Neural cell (in vitro differentiated cells): ENCODE measurements at regions not wholly inside any gene's neighbourhood (a gene's known extent, or its start where the extent isn't known, plus 50 kb on each side); places are given as distances from the start of the nearest gene placed in this dataset.

Experiments
- H2AFZ ChIP-seq: fragments of 200-600, 300-800 bp; sonication (generic), shearing (Covaris generic); 2 replicates; pipeline ENCODE4 v1.6.0; 2014; ENCODE audit warnings: low read depth, mild to moderate bottlenecking, antibody characterized with exemption, low read length, moderate library complexity
- H3F3A ChIP-seq: fragments of 200-600 bp; shearing (Covaris generic); 2 replicates; pipeline ENCODE4 v1.6.1; 2016; ENCODE audit warnings: mild to moderate bottlenecking, moderate library complexity, mixed read lengths, antibody characterized with exemption, low read length; ENCODE audit not compliant: insufficient read depth, poor library complexity, severe bottlenecking
- H3K27ac ChIP-seq: fragments of 200-600, 300-800 bp; sonication (generic), shearing (Covaris generic); 2 replicates; pipeline ENCODE4 v1.5.1; 2014; ENCODE audit warnings: mild to moderate bottlenecking, low read length, moderate library complexity
- H3K27me3 ChIP-seq: fragments of 300-800, 200-600 bp; sonication (generic), shearing (Covaris generic); 2 replicates; pipeline ENCODE4 v1.6.0; 2014; ENCODE audit warnings: mild to moderate bottlenecking, low read depth, low read length, moderate library complexity; ENCODE audit not compliant: insufficient read depth
- H3K36me3 ChIP-seq: fragments of 300-800, 200-600 bp; sonication (generic), shearing (Covaris generic); 2 replicates; pipeline ENCODE4 v1.5.1; 2014; ENCODE audit warnings: mild to moderate bottlenecking, antibody characterized with exemption, low read length, moderate library complexity; ENCODE audit not compliant: insufficient read depth
- H3K4me2 ChIP-seq: fragments of 300-800, 200-600 bp; sonication (generic), shearing (Covaris generic); 2 replicates; pipeline ENCODE4 v1.6.0; 2014; ENCODE audit warnings: mild to moderate bottlenecking, low read length
- H3K4me3 ChIP-seq: fragments of 300-800, 200-600 bp; sonication (generic), shearing (Covaris generic); 2 replicates; pipeline ENCODE4 v1.5.1; 2014; ENCODE audit warnings: mild to moderate bottlenecking, low read length, moderate library complexity
- H3K79me2 ChIP-seq: fragments of 200-600 bp; shearing (Covaris generic); replicated peaks from 2 replicates; pipeline ENCODE4 v1.6.0; 2014; ENCODE audit warnings: mild to moderate bottlenecking, low read length, moderate library complexity; ENCODE audit not compliant: insufficient read depth
- H3K9ac ChIP-seq: fragments of 300-800, 200-600 bp; sonication (generic), shearing (Covaris generic); 2 replicates; pipeline ENCODE4 v1.6.1; 2016; ENCODE audit warnings: mild to moderate bottlenecking, low read length, mixed read lengths
- H3K9me2 ChIP-seq: fragments of 200-600 bp; shearing (Covaris generic); 2 replicates; pipeline ENCODE4 v1.6.1; 2016; ENCODE audit warnings: mild to moderate bottlenecking, low read length, mixed read lengths; ENCODE audit not compliant: insufficient read depth
- H3K9me3 ChIP-seq: fragments of 200-600, 300-800 bp; sonication (generic), shearing (Covaris generic); 2 replicates; pipeline ENCODE4 v1.6.1; 2016; ENCODE audit warnings: mild to moderate bottlenecking, mixed run types, low read length, moderate library complexity, mixed read lengths
- H4K20me1 ChIP-seq: fragments of 200-600 bp; shearing (Covaris generic); 2 replicates; pipeline ENCODE4 v1.6.1; 2016; ENCODE audit warnings: mild to moderate bottlenecking, mixed run types; ENCODE audit not compliant: insufficient read depth
- CTCF ChIP-seq: fragments of 450-650 bp; IDR thresholded peaks from 2 replicates; pipeline ENCODE4 v1.5.1; 2014; ENCODE audit warnings: antibody characterized with exemption, mild to moderate bottlenecking, moderate library complexity; ENCODE audit not compliant: poor library complexity, severe bottlenecking
- EP300 ChIP-seq: fragments of 450-650 bp; conservative IDR thresholded peaks from 2 replicates; pipeline ENCODE4 v1.6.1; 2014; ENCODE audit warnings: antibody characterized with exemption, mild to moderate bottlenecking, moderate library complexity; ENCODE audit not compliant: poor library complexity, severe bottlenecking
- EZH2 ChIP-seq: fragments of 200-600, 300-800 bp; shearing (Covaris generic), sonication (generic); IDR thresholded peaks from 2 replicates; pipeline ENCODE4 v1.6.1; 2014; ENCODE audit warnings: antibody characterized with exemption, low read length, borderline replicate concordance, mild to moderate bottlenecking; ENCODE audit not compliant: insufficient read depth, poor library complexity, severe bottlenecking
- MXI1 ChIP-seq: fragments of 450-650 bp; conservative IDR thresholded peaks from 2 replicates; pipeline ENCODE4 v1.6.1; 2014; ENCODE audit warnings: antibody characterized with exemption, mild to moderate bottlenecking; ENCODE audit not compliant: poor library complexity, severe bottlenecking
- POLR2AphosphoS5 ChIP-seq: IDR thresholded peaks from 2 replicates; pipeline ENCODE4 v1.6.1; 2012
- RAD21 ChIP-seq: fragments of 450-650 bp; conservative IDR thresholded peaks from 2 replicates; pipeline ENCODE4 v1.6.1; 2014; ENCODE audit warnings: antibody characterized with exemption, mild to moderate bottlenecking, moderate library complexity
- REST ChIP-seq: IDR thresholded peaks from 2 replicates; pipeline ENCODE4 v1.6.1; 2012; ENCODE audit warnings: borderline replicate concordance
- SMC3 ChIP-seq: fragments of 450-650 bp; conservative IDR thresholded peaks from 2 replicates; pipeline ENCODE4 v1.6.1; 2014; ENCODE audit warnings: antibody characterized with exemption, mild to moderate bottlenecking, moderate library complexity; ENCODE audit not compliant: poor library complexity
- TAF1 ChIP-seq: IDR thresholded peaks from 2 replicates; pipeline ENCODE4 v1.6.1; 2012; ENCODE audit warnings: low read depth

GRCh38 chr5:20340126-20340525 lies 352.1 kb upstream of the CDH18 start:
- TF ChIP-seq POLR2AphosphoS5 (no peak), REST (no peak), RAD21 (no peak), CTCF (no peak), SMC3 (no peak), EZH2 (no peak), TAF1 (no peak), MXI1 (no peak), EP300 (no peak)
- H3K4me2 ChIP-seq = no peak overlapping the region
- no peak overlapping the region for H2AFZ ChIP-seq

GRCh38 chr5:20335978-20336377 lies 348.0 kb upstream of the CDH18 start:
- Histone ChIP-seq H3K9me2 (no peaks in the 10 kb centered on the region), H3K4me2 (no peak overlapping the region), H3K79me2 (no peaks in the 10 kb centered on the region), H3K36me3 (no peaks in the 10 kb centered on the region), H3K27me3 (no peaks in the 10 kb centered on the region), H4K20me1 (no peaks in the 10 kb centered on the region), H3K9ac (no peak overlapping the region), H3K27ac (no peak overlapping the region), H3K4me3 (no peak overlapping the region), H3K9me3 (no peaks in the 10 kb centered on the region), H3F3A (no peaks in the 10 kb centered on the region), H2AFZ (no peak overlapping the region)
- TF ChIP-seq EZH2 (no peak), RAD21 (no peak), SMC3 (no peak), TAF1 (no peak), POLR2AphosphoS5 (no peak), REST (no peak), MXI1 (no peak), EP300 (no peak), CTCF (no peak)

More at GRCh38 chr5:20340126-20340525, 352.1 kb upstream of the CDH18 start:
- Histone ChIP-seq H3K27me3 (no peaks in the 10 kb centered on the region), H3K9me3 (no peaks in the 10 kb centered on the region), H4K20me1 (no peaks in the 10 kb centered on the region), H3K36me3 (no peaks in the 10 kb centered on the region), H3K9ac (no peak overlapping the region), H3F3A (no peaks in the 10 kb centered on the region), H3K4me3 (no peak overlapping the region), H3K9me2 (no peaks in the 10 kb centered on the region), H3K27ac (no peak overlapping the region), H3K79me2 (no peaks in the 10 kb centered on the region)
